H9 (cell line): ENCODE measurements at regions not wholly inside any gene's neighbourhood (a gene's known extent, or its start where the extent isn't known, plus 50 kb on each side); places are given as distances from the start of the nearest gene placed in this dataset.

Experiments used
- DNase-seq: peaks from one replicate; pipeline ENCODE4 v3.0.0-alpha.2; 2017
- H2AFZ ChIP-seq: one replicate; pipeline ENCODE4 v1.6.1; 2013; ENCODE audit warnings: mild to moderate bottlenecking, low read length, control low read depth, moderate library complexity
- H2AK5ac ChIP-seq: 2 replicates; pipeline ENCODE4 v1.6.1; 2013; ENCODE audit warnings: low read length, control low read depth, mixed read lengths; ENCODE audit not compliant: insufficient read length
- H2BK120ac ChIP-seq: one replicate; pipeline ENCODE4 v1.6.1; 2013; ENCODE audit warnings: low read depth, mild to moderate bottlenecking, low read length, control low read depth, inconsistent platforms; ENCODE audit not compliant: poor library complexity, severe bottlenecking
- H2BK12ac ChIP-seq: 2 replicates; pipeline ENCODE4 v1.6.1; 2013; ENCODE audit warnings: low read length, control low read depth, mixed read lengths, low read depth; ENCODE audit not compliant: insufficient read length
- H2BK15ac ChIP-seq: 2 replicates; pipeline ENCODE4 v1.6.1; 2013; ENCODE audit warnings: low read depth, low read length, control low read depth
- H2BK20ac ChIP-seq: one replicate; pipeline ENCODE4 v1.6.1; 2013; ENCODE audit warnings: low read depth, mild to moderate bottlenecking, low read length, control low read depth, inconsistent platforms; ENCODE audit not compliant: poor library complexity, severe bottlenecking
- H2BK5ac ChIP-seq: 2 replicates; pipeline ENCODE4 v1.6.1; 2013; ENCODE audit warnings: low read length, control low read depth, mixed read lengths; ENCODE audit not compliant: insufficient read length
- H3K14ac ChIP-seq: 2 replicates; pipeline ENCODE4 v1.6.1; 2013; ENCODE audit warnings: low read length, control low read depth; ENCODE audit not compliant: insufficient read depth
- H3K18ac ChIP-seq: 2 replicates; pipeline ENCODE4 v1.6.1; 2013; ENCODE audit warnings: low read depth, mild to moderate bottlenecking, mixed read lengths, low read length, control low read depth; ENCODE audit not compliant: insufficient read length
- H3K23ac ChIP-seq: 2 replicates; pipeline ENCODE4 v1.6.1; 2013; ENCODE audit warnings: low read length, control low read depth, mixed read lengths, low read depth; ENCODE audit not compliant: insufficient read length
- H3K23me2 ChIP-seq: 2 replicates; pipeline ENCODE4 v1.6.1; 2013; ENCODE audit warnings: low read depth, mild to moderate bottlenecking, mixed read lengths, low read length, control low read depth; ENCODE audit not compliant: insufficient read length, poor library complexity, severe bottlenecking
- H3K27ac ChIP-seq: 2 replicates; pipeline ENCODE4 v1.5.1; 2013; ENCODE audit warnings: low read length, control low read depth, mixed read lengths, low read depth; ENCODE audit not compliant: insufficient read length
- H3K27me3 ChIP-seq: 2 replicates; pipeline ENCODE4 v1.6.1; 2013; ENCODE audit warnings: low read length, control low read depth, inconsistent platforms; ENCODE audit not compliant: insufficient read depth
- H3K4ac ChIP-seq: 2 replicates; pipeline ENCODE4 v1.6.1; 2013; ENCODE audit warnings: low read depth, mild to moderate bottlenecking, control low read depth, inconsistent platforms, low read length, moderate library complexity
- H3K4me1 ChIP-seq: 2 replicates; pipeline ENCODE4 v1.6.1; 2013; ENCODE audit warnings: low read length, control low read depth, inconsistent platforms; ENCODE audit not compliant: insufficient read depth
- H3K4me2 ChIP-seq: 2 replicates; pipeline ENCODE4 v1.6.1; 2013; ENCODE audit warnings: low read length, control low read depth, mixed read lengths; ENCODE audit not compliant: insufficient read length, insufficient read depth
- H3K56ac ChIP-seq: 2 replicates; pipeline ENCODE4 v1.6.1; 2013; ENCODE audit warnings: low read depth, mild to moderate bottlenecking, mixed read lengths, low read length, control low read depth; ENCODE audit not compliant: insufficient read length
- H3K79me1 ChIP-seq: 2 replicates; pipeline ENCODE4 v1.6.1; 2013; ENCODE audit warnings: low read depth, mild to moderate bottlenecking, moderate library complexity, low read length, control low read depth, inconsistent platforms; ENCODE audit not compliant: insufficient read depth, poor library complexity, severe bottlenecking
- H3K79me2 ChIP-seq: 2 replicates; pipeline ENCODE4 v1.6.1; 2013; ENCODE audit warnings: low read length, control low read depth, inconsistent platforms; ENCODE audit not compliant: insufficient read depth
- H3K9ac ChIP-seq: 2 replicates; pipeline ENCODE4 v1.6.1; 2013; ENCODE audit warnings: low read length, control low read depth, mixed read lengths; ENCODE audit not compliant: insufficient read length; ENCODE audit errors: extremely low read depth
- H3K9me3 ChIP-seq: one replicate; pipeline ENCODE4 v1.6.1; 2013; ENCODE audit warnings: low read depth, low read length, inconsistent platforms; ENCODE audit not compliant: control insufficient read depth
- H3T11ph ChIP-seq: one replicate; pipeline ENCODE4 v1.6.1; 2013; ENCODE audit warnings: mild to moderate bottlenecking, low read length, control low read depth, inconsistent platforms
- H4K20me1 ChIP-seq: one replicate; pipeline ENCODE4 v1.6.1; 2013; ENCODE audit not compliant: control insufficient read depth, insufficient read length, insufficient read depth
- H4K5ac ChIP-seq: 2 replicates; pipeline ENCODE4 v1.6.1; 2013; ENCODE audit warnings: low read depth, mild to moderate bottlenecking, mixed read lengths, low read length, control low read depth; ENCODE audit not compliant: insufficient read length
- H4K8ac ChIP-seq: replicated peaks from 2 replicates; pipeline ENCODE4 v1.6.1; 2013; ENCODE audit warnings: low read length, control low read depth, mixed read lengths, low read depth; ENCODE audit not compliant: insufficient read length
- H4K91ac ChIP-seq: 2 replicates; pipeline ENCODE4 v1.6.1; 2013; ENCODE audit warnings: low read depth, mild to moderate bottlenecking, moderate library complexity, mixed read lengths, low read length, control low read depth; ENCODE audit not compliant: insufficient read length
- H3K27ac Mint-ChIP-seq, 3 experiments: 2 replicates in 2 of 3; 3 replicates in 1 of 3; pipeline ENCODE4 v1.8.0; 2020 to 2021; ENCODE audit warnings: mixed read lengths in 3 of 3, mild to moderate bottlenecking in 1 of 3, moderate library complexity in 1 of 3
- H3K27me3 Mint-ChIP-seq: 2 replicates; pipeline ENCODE4 v1.8.0; 2021; ENCODE audit warnings: low read depth, mild to moderate bottlenecking, moderate library complexity, mixed read lengths
- H3K36me3 Mint-ChIP-seq, 3 experiments: 2 replicates in 2 of 3; 3 replicates in 1 of 3; pipeline ENCODE4 v1.8.0; 2020 to 2021; ENCODE audit warnings: low read depth in 3 of 3, mixed read lengths in 3 of 3; ENCODE audit not compliant: insufficient read depth in 1 of 3
- H3K4me1 Mint-ChIP-seq, 2 experiments: 2 replicates each; pipeline ENCODE4 v1.8.0; 2020; ENCODE audit warnings: mixed read lengths in 2 of 2
- H3K4me3 Mint-ChIP-seq, 2 experiments: 2 replicates in 1 of 2; 3 replicates in 1 of 2; pipeline ENCODE4 v1.8.0; 2020 to 2021; ENCODE audit warnings: mild to moderate bottlenecking in 2 of 2, mixed read lengths in 2 of 2, moderate library complexity in 1 of 2
- H3K9me3 Mint-ChIP-seq, 2 experiments: 2 replicates in 1 of 2; 3 replicates in 1 of 2; pipeline ENCODE4 v1.8.0; 2020; ENCODE audit warnings: mild to moderate bottlenecking in 2 of 2, mixed read lengths in 2 of 2, moderate library complexity in 1 of 2
- CTCF ChIP-seq: fragments of 200-600 bp; sonication (generic); conservative IDR thresholded peaks from 3 replicates; pipeline ENCODE4 v1.8.0; 2021; ENCODE audit warnings: antibody characterized with exemption, mild to moderate bottlenecking
- WGBS: extraction: QIAGEN DNeasy Blood & Tissue Kit; methylation state at CpG from one replicate; pipeline ENCODE4 v1.1.7; 2013; ENCODE audit warnings: missing lambda C conversion rate, low lambda C conversion rate, mixed read lengths; ENCODE audit not compliant: insufficient read length; ENCODE audit errors: extremely low coverage; 5-methylcytosine and 5-hydroxymethylcytosine counted together

GRCh38 chr10:24147321-24147720, 61.6 kb upstream of the KIAA1217 start:
- Histone ChIP-seq H4K8ac (no peak overlapping the region), H2BK20ac (no peak overlapping the region), H3K4me1 (peaks cover 2% of the 10 kb centered on the region; the same call in 1 of the 2 replicates), H3K9me3 (no peaks in the 10 kb centered on the region), H4K91ac (no peak overlapping the region), H3T11ph (no peak overlapping the region), H3K4me2 (no peak overlapping the region), H3K23ac (no peak overlapping the region), H3K27ac (no peak overlapping the region), H3K56ac (no peak overlapping the region), H2AK5ac (no peak overlapping the region), H3K4ac (no peak overlapping the region), H2BK12ac (no peak overlapping the region), H3K27me3 (no peaks in the 10 kb centered on the region), H2BK5ac (no peak overlapping the region), H2AFZ (no peak overlapping the region), H2BK15ac (no peak overlapping the region), H3K18ac (no peak overlapping the region), H4K5ac (no peak overlapping the region), H3K79me2 (no peaks in the 10 kb centered on the region), H3K79me1 (no peaks in the 10 kb centered on the region), H2BK120ac (no peak overlapping the region), H3K14ac (no peak overlapping the region), H3K23me2 (no peaks in the 10 kb centered on the region), H4K20me1 (no peaks in the 10 kb centered on the region), H3K9ac (no peak overlapping the region)
- no peak for DNase-seq
- no peaks in the 10 kb centered on the region; the same call in 1 of the 2 replicates for H3K27me3 Mint-ChIP-seq
- no peak overlapping the region for H3K4me3 Mint-ChIP-seq
- H3K27ac Mint-ChIP-seq, result no peak overlapping the region; a peak in 1 of 7 replicates
- no peaks in the 10 kb centered on the region for H3K36me3 Mint-ChIP-seq
- TF ChIP-seq CTCF, result no peak
- H3K4me1 Mint-ChIP-seq, result peaks cover 6 to 8% of the 10 kb centered on the region in 2 experiments
- WGBS, result no CpG with 5 or more reads among the region's 6 CpGs
- no peaks in the 10 kb centered on the region for H3K9me3 Mint-ChIP-seq
